ENCODE measurements at regions not wholly inside any gene's neighbourhood (a gene's known extent, or its start where the extent isn't known, plus 50 kb on each side); places are given as distances from the start of the nearest gene placed in this dataset.
"Not testable (repeated sequence)": the region's sequence is repeated elsewhere in the genome, so short reads cannot be mapped to it uniquely, and the experiment has no call there.

DNA sequence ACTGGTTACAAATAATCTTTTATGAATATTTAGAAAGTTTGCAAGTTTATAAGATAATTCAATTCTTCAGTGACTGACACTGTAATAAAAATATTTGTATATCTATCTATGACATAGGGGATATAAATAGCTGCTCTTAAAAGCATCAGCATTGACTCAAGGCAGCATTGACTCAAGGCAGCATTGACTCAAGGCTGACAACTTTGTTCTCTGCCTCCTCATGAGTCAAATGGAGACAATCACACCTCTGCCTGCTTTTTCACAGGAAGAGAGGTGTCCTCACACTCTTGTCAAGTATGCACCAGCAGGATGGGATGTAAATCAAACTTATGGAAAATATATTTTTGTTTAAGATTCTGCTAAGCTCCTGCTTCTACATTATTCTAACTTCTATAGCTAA, 1173.1 kb downstream of the NSUN3 start:
- Mint-ChIP-seq H3K9me3 (ENCODE audit: unreplicated experiment) (no peaks in the 10 kb centered on the region), H3K27me3 (ENCODE audit: unreplicated experiment) (no peaks in the 10 kb centered on the region), H3K36me3 (ENCODE audit: unreplicated experiment) (no peaks in the 10 kb centered on the region), H3K4me1 (ENCODE audit: low read depth, unreplicated experiment) (no peaks in the 10 kb centered on the region), H3K27ac (ENCODE audit: unreplicated experiment) (no peak overlapping the region), H3K4me3 (ENCODE audit: unreplicated experiment) (no peak overlapping the region)
- no peak for DNase-seq
- TF ChIP-seq, protein P1, sequence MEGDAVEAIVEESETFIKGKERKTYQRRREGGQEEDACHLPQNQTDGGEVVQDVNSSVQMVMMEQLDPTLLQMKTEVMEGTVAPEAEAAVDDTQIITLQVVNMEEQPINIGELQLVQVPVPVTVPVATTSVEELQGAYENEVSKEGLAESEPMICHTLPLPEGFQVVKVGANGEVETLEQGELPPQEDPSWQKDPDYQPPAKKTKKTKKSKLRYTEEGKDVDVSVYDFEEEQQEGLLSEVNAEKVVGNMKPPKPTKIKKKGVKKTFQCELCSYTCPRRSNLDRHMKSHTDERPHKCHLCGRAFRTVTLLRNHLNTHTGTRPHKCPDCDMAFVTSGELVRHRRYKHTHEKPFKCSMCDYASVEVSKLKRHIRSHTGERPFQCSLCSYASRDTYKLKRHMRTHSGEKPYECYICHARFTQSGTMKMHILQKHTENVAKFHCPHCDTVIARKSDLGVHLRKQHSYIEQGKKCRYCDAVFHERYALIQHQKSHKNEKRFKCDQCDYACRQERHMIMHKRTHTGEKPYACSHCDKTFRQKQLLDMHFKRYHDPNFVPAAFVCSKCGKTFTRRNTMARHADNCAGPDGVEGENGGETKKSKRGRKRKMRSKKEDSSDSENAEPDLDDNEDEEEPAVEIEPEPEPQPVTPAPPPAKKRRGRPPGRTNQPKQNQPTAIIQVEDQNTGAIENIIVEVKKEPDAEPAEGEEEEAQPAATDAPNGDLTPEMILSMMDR (IDR thresholded peaks at IDR 0.05; ENCODE audit: partially characterized antibody, unreplicated experiment): no peak

- H3K9me3 Mint-ChIP-seq (ENCODE audit: unreplicated experiment): no peaks in the 10 kb centered on the region
- no peaks in the 10 kb centered on the region for H3K4me1 Mint-ChIP-seq (ENCODE audit: low read depth, unreplicated experiment)
- DNase-seq: no peak
- no peaks in the 10 kb centered on the region for H3K36me3 Mint-ChIP-seq (ENCODE audit: unreplicated experiment)
- H3K27ac Mint-ChIP-seq (ENCODE audit: unreplicated experiment): no peak overlapping the region
- TF ChIP-seq, protein P1 (IDR thresholded peaks at IDR 0.05; ENCODE audit: partially characterized antibody, unreplicated experiment): no peak
- H3K4me3 Mint-ChIP-seq (ENCODE audit: unreplicated experiment): no peak overlapping the region
- H3K27me3 Mint-ChIP-seq (ENCODE audit: unreplicated experiment): no peaks in the 10 kb centered on the region
These were observed 1174.9 kb downstream of the NSUN3 start for GRCh38 chr3:95237783-95238182.

GRCh38 chr3:95240395-95240794, 1177.5 kb downstream of the NSUN3 start:
- Mint-ChIP-seq H3K9me3 (ENCODE audit: unreplicated experiment) (no peaks in the 10 kb centered on the region), H3K27ac (ENCODE audit: unreplicated experiment) (no peak overlapping the region), H3K36me3 (ENCODE audit: unreplicated experiment) (no peaks in the 10 kb centered on the region), H3K4me3 (ENCODE audit: unreplicated experiment) (no peak overlapping the region), H3K4me1 (ENCODE audit: low read depth, unreplicated experiment) (no peaks in the 10 kb centered on the region), H3K27me3 (ENCODE audit: unreplicated experiment) (no peaks in the 10 kb centered on the region)
- no peak for DNase-seq
- TF ChIP-seq, protein P1 (IDR thresholded peaks at IDR 0.05; ENCODE audit: partially characterized antibody, unreplicated experiment): no peak

DNA sequence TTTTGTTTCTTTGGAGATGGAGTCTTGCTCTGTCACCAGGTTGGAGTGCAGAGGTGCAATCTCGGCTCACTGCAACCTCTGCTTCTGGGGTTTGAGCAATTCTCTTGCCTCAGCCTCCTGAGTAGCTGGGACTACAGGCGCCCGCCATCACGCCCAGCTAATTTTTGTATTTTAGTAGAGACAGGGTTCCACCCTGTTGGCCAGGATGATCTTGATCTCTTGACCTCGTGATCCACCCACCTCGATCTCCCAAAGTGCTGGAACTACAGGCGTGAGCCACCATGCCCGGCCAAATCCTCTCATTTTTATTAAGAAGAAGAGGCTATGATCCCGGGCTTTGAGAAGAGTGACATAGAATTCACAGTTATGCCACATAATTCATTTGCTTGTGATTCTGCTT, 1178.4 kb downstream of the NSUN3 start:
- not testable (repeated sequence) for H3K4me1 Mint-ChIP-seq (ENCODE audit: low read depth, unreplicated experiment); H3K9me3 Mint-ChIP-seq (ENCODE audit: unreplicated experiment); H3K4me3 Mint-ChIP-seq (ENCODE audit: unreplicated experiment); DNase-seq; H3K27me3 Mint-ChIP-seq (ENCODE audit: unreplicated experiment); H3K27ac Mint-ChIP-seq (ENCODE audit: unreplicated experiment); H3K36me3 Mint-ChIP-seq (ENCODE audit: unreplicated experiment)

DNA sequence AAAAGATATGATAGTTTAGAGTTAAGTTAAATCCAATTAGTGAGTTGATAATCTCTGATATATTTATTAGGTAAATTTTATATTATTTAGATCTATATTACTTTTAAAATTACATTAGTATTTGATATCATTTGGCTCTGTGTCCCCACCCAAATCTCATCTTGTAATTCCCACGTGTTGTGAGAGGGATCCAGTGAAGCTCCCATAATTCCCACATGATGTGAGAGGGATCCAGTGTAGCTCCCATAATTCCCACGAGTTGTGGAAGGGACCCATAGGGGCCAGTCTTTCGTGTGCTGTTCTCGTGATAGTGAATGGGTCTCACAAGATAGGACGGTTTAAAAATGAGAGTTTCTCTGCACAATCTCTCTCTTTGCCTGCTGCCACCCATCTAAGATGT, 1183.6 kb downstream of the NSUN3 start:
- Mint-ChIP-seq H3K36me3 (ENCODE audit: unreplicated experiment) (peaks cover 2% of the 10 kb centered on the region), H3K27me3 (ENCODE audit: unreplicated experiment) (no peaks in the 10 kb centered on the region), H3K4me1 (ENCODE audit: low read depth, unreplicated experiment) (no peaks in the 10 kb centered on the region), H3K9me3 (ENCODE audit: unreplicated experiment) (peaks cover 1% of the 10 kb centered on the region), H3K4me3 (ENCODE audit: unreplicated experiment) (no peak overlapping the region), H3K27ac (ENCODE audit: unreplicated experiment) (no peak overlapping the region)
- TF ChIP-seq, protein P1 (IDR thresholded peaks at IDR 0.05; ENCODE audit: partially characterized antibody, unreplicated experiment): no peak
- DNase-seq: no peak

DNA sequence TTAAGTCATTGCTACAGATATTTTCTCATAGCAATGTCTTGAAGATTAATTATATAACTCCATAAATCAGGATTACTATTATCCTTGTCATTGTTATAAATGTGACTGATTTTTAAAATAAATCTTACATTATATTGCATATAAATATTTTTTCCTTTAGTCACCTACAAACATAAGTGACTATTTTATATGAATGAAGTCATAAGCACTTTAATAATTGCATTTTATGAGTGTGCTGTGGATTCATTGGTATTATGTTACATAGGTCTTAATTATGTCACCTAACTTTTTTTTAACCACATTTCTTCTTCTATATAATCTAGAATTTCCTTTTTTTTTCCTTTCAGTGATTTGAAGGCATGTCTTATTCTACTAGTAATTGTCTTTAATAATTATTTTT, 1191.2 kb downstream of the NSUN3 start:
- Mint-ChIP-seq H3K27ac (ENCODE audit: unreplicated experiment) (no peak overlapping the region), H3K27me3 (ENCODE audit: unreplicated experiment) (peaks cover 1% of the 10 kb centered on the region), H3K4me1 (ENCODE audit: low read depth, unreplicated experiment) (no peaks in the 10 kb centered on the region), H3K9me3 (ENCODE audit: unreplicated experiment) (peaks cover 7% of the 10 kb centered on the region), H3K4me3 (ENCODE audit: unreplicated experiment) (no peak overlapping the region), H3K36me3 (ENCODE audit: unreplicated experiment) (peaks cover 11% of the 10 kb centered on the region)
- TF ChIP-seq, protein P1 (IDR thresholded peaks at IDR 0.05; ENCODE audit: partially characterized antibody, unreplicated experiment): no peak
- no peak for DNase-seq

Measured in glutamatergic neuron (in vitro differentiated cells).